ENCODE measurements at regions not wholly inside any gene's neighbourhood (a gene's known extent, or its start where the extent isn't known, plus 50 kb on each side); places are given as distances from the start of the nearest gene placed in this dataset.

- TF ChIP-seq POLR2A (IDR thresholded peaks at IDR 0.05; ENCODE audit: low read depth, low read length) (no peak), POLR2AphosphoS5 (IDR thresholded peaks at IDR 0.05; ENCODE audit: low read depth, low read length) (no peak)
Measured at GRCh38 chr1:195903203-195903602, 705.0 kb downstream of the KCNT2 start.
